ENCODE measurements at regions not wholly inside any gene's neighbourhood (a gene's known extent, or its start where the extent isn't known, plus 50 kb on each side); places are given as distances from the start of the nearest gene placed in this dataset.
"Not testable (repeated sequence)": the region's sequence is repeated elsewhere in the genome, so short reads cannot be mapped to it uniquely, and the experiment has no call there.

GRCh38 chr12:66775871-66776270 lies 97.0 kb upstream of the GRIP1 start:
- DNase-seq: peak; percentile 1

- DNase-seq: no peak
Measured at GRCh38 chr12:66776974-66777373, 98.1 kb upstream of the GRIP1 start.

- DNase-seq: no peak
Measured at GRCh38 chr12:66779466-66779865, 100.6 kb upstream of the GRIP1 start.

GRCh38 chr12:66786531-66787308 lies 107.8 kb upstream of the GRIP1 start:
- DNase-seq: no peak

GRCh38 chr12:66799551-66799950 lies 120.7 kb upstream of the GRIP1 start:
- no peak for DNase-seq

GRCh38 chr12:66800046-66800445 lies 121.2 kb upstream of the GRIP1 start:
- no peak for DNase-seq

- DNase-seq: no peak
Measured at GRCh38 chr12:66803930-66804329, 125.1 kb upstream of the GRIP1 start.

- no peak for DNase-seq
Measured at GRCh38 chr12:66804563-66804974, 125.7 kb upstream of the GRIP1 start.

- DNase-seq: no peak
Measured at GRCh38 chr12:66808606-66809005, 129.7 kb upstream of the GRIP1 start.

GRCh38 chr12:66813137-66813892 lies 134.4 kb upstream of the GRIP1 start:
- no peak for DNase-seq

- no peak for DNase-seq
Measured at GRCh38 chr12:66819587-66819986, 140.7 kb upstream of the GRIP1 start.

- DNase-seq: no peak
Measured at GRCh38 chr12:66822961-66823360, 144.1 kb upstream of the GRIP1 start.

- DNase-seq: peak; percentile 5
Measured at GRCh38 chr12:66823857-66824570, 145.1 kb upstream of the GRIP1 start.

- DNase-seq: not testable (repeated sequence)
Measured at GRCh38 chr12:66825921-66826320, 147.0 kb upstream of the GRIP1 start.

- no peak for DNase-seq
Measured at GRCh38 chr12:66829660-66830325, 150.9 kb upstream of the GRIP1 start.

GRCh38 chr12:66831495-66831894 lies 152.6 kb upstream of the GRIP1 start:
- DNase-seq: no peak

GRCh38 chr12:66832997-66833396 lies 154.1 kb upstream of the GRIP1 start:
- DNase-seq: no peak

- DNase-seq: no peak
Measured at GRCh38 chr12:66836623-66837310, 157.9 kb upstream of the GRIP1 start.

- no peak for DNase-seq
Measured at GRCh38 chr12:66837311-66837627, 158.4 kb upstream of the GRIP1 start.

GRCh38 chr12:66838366-66838765 lies 159.5 kb upstream of the GRIP1 start:
- DNase-seq: no peak

GRCh38 chr12:66848967-66849366 lies 170.1 kb upstream of the GRIP1 start:
- no peak for DNase-seq

- no peak for DNase-seq
Measured at GRCh38 chr12:66851134-66851533, 172.3 kb upstream of the GRIP1 start.

GRCh38 chr12:66852091-66852490 lies 173.2 kb upstream of the GRIP1 start:
- no peak for DNase-seq
